Astrocyte (in vitro differentiated cells and primary cell): ENCODE measurements at regions not wholly inside any gene's neighbourhood (a gene's known extent, or its start where the extent isn't known, plus 50 kb on each side); places are given as distances from the start of the nearest gene placed in this dataset.

ENCODE experiments used
- DNase-seq: peaks from one replicate; pipeline ENCODE4 v3.0.0-alpha.2; 2010; ENCODE audit warnings: low read depth
- FAIRE-seq: peaks from 2 replicates; lab custom pipeline; 2011; peaks lifted over from hg19 to GRCh38; lab: Jason Lieb, UNC
- H2AFZ ChIP-seq: 2 replicates; pipeline ENCODE4 v1.6.0; 2012; ENCODE audit warnings: low read depth, low read length, inconsistent platforms
- H3K27ac ChIP-seq: 2 replicates; pipeline ENCODE4 v1.5.1; 2011; ENCODE audit warnings: low read depth, low read length, inconsistent platforms
- H3K27me3 ChIP-seq: 2 replicates; pipeline ENCODE4 v1.6.0; 2011; ENCODE audit warnings: low read length, inconsistent platforms; ENCODE audit not compliant: insufficient read depth
- H3K36me3 ChIP-seq: 2 replicates; pipeline ENCODE4 v1.5.1; 2011; ENCODE audit warnings: low read length, inconsistent platforms; ENCODE audit not compliant: insufficient read depth
- H3K4me1 ChIP-seq: 2 replicates; pipeline ENCODE4 v1.5.1; 2011; ENCODE audit warnings: low read length, inconsistent platforms; ENCODE audit not compliant: insufficient read depth
- H3K4me2 ChIP-seq: 2 replicates; pipeline ENCODE4 v1.6.0; 2012; ENCODE audit warnings: low read length, inconsistent platforms
- H3K4me3 ChIP-seq: 2 replicates; pipeline ENCODE4 v1.5.1; 2011; ENCODE audit warnings: low read depth, mild to moderate bottlenecking, low read length, inconsistent platforms; ENCODE audit not compliant: insufficient read depth
- H3K79me2 ChIP-seq: 2 replicates; pipeline ENCODE4 v1.6.0; 2012; ENCODE audit warnings: mild to moderate bottlenecking, low read length, inconsistent platforms; ENCODE audit not compliant: insufficient read depth
- H3K9ac ChIP-seq: 2 replicates; pipeline ENCODE4 v1.6.0; 2012; ENCODE audit warnings: mild to moderate bottlenecking, low read length, inconsistent platforms
- H3K9me3 ChIP-seq: 2 replicates; pipeline ENCODE4 v1.5.1; 2012; ENCODE audit warnings: low read depth, mild to moderate bottlenecking, low read length, inconsistent platforms; ENCODE audit not compliant: insufficient read depth
- H4K20me1 ChIP-seq: 2 replicates; pipeline ENCODE4 v1.6.0; 2012; ENCODE audit warnings: low read length, inconsistent platforms; ENCODE audit not compliant: insufficient read depth
- H3K27ac Mint-ChIP-seq: one replicate; pipeline ENCODE4 v1.8.0; 2021; ENCODE audit warnings: mild to moderate bottlenecking, mixed read lengths; ENCODE audit not compliant: unreplicated experiment
- H3K27me3 Mint-ChIP-seq: one replicate; pipeline ENCODE4 v1.8.0; 2021; ENCODE audit warnings: low read depth, mixed read lengths; ENCODE audit not compliant: unreplicated experiment
- H3K36me3 Mint-ChIP-seq: one replicate; pipeline ENCODE4 v1.8.0; 2021; ENCODE audit warnings: low read depth, mixed read lengths; ENCODE audit not compliant: unreplicated experiment
- H3K4me1 Mint-ChIP-seq: one replicate; pipeline ENCODE4 v1.8.0; 2021; ENCODE audit warnings: low read depth, mixed read lengths; ENCODE audit not compliant: unreplicated experiment
- H3K4me3 Mint-ChIP-seq: one replicate; pipeline ENCODE4 v1.8.0; 2021; ENCODE audit warnings: mild to moderate bottlenecking, moderate library complexity, mixed read lengths; ENCODE audit not compliant: unreplicated experiment
- H3K9me3 Mint-ChIP-seq: one replicate; pipeline ENCODE4 v1.8.0; 2021; ENCODE audit warnings: mild to moderate bottlenecking, mixed read lengths; ENCODE audit not compliant: unreplicated experiment
- EZH2 ChIP-seq: IDR thresholded peaks from 2 replicates; pipeline ENCODE4 v1.6.1; 2012; ENCODE audit warnings: mild to moderate bottlenecking, low read length, inconsistent platforms; ENCODE audit not compliant: insufficient read depth
- TF ChIP-seq, protein P1 (sequence below): IDR thresholded peaks from 2 replicates; pipeline ENCODE4 v1.5.1; 2011; ENCODE audit warnings: low read depth, mild to moderate bottlenecking, inconsistent platforms, low read length, moderate library complexity; ENCODE audit not compliant: insufficient read depth

GRCh38 chr10:130655313-130656186 lies 519.4 kb downstream of the GLRX3 start:
- no peak overlapping the region for H2AFZ ChIP-seq
- DNase-seq (no peak), FAIRE-seq (no peak)
- Mint-ChIP-seq H3K4me1 (no peaks in the 10 kb centered on the region), H3K4me3 (no peak overlapping the region), H3K36me3 (no peaks in the 10 kb centered on the region), H3K27ac (no peak overlapping the region), H3K9me3 (peaks cover 10% of the 10 kb centered on the region), H3K27me3 (no peaks in the 10 kb centered on the region)
- TF ChIP-seq, protein P1, sequence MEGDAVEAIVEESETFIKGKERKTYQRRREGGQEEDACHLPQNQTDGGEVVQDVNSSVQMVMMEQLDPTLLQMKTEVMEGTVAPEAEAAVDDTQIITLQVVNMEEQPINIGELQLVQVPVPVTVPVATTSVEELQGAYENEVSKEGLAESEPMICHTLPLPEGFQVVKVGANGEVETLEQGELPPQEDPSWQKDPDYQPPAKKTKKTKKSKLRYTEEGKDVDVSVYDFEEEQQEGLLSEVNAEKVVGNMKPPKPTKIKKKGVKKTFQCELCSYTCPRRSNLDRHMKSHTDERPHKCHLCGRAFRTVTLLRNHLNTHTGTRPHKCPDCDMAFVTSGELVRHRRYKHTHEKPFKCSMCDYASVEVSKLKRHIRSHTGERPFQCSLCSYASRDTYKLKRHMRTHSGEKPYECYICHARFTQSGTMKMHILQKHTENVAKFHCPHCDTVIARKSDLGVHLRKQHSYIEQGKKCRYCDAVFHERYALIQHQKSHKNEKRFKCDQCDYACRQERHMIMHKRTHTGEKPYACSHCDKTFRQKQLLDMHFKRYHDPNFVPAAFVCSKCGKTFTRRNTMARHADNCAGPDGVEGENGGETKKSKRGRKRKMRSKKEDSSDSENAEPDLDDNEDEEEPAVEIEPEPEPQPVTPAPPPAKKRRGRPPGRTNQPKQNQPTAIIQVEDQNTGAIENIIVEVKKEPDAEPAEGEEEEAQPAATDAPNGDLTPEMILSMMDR, result no peak
- TF ChIP-seq EZH2, result no peak
- no peaks in the 10 kb centered on the region for H3K27me3 ChIP-seq
- no peaks in the 10 kb centered on the region for H3K79me2 ChIP-seq
- no peak overlapping the region for H3K27ac ChIP-seq
- H3K4me1 ChIP-seq, result no peaks in the 10 kb centered on the region
- no peak overlapping the region for H3K9ac ChIP-seq
- peaks cover 12% of the 10 kb centered on the region for H3K9me3 ChIP-seq
- H3K4me3 ChIP-seq, result no peak overlapping the region
- H3K4me2 ChIP-seq, result no peak overlapping the region
- no peaks in the 10 kb centered on the region for H3K36me3 ChIP-seq
- H4K20me1 ChIP-seq, result no peaks in the 10 kb centered on the region

- FAIRE-seq (no peak), DNase-seq (no peak)
- no peaks in the 10 kb centered on the region for H3K4me1 ChIP-seq
- no peaks in the 10 kb centered on the region for H4K20me1 ChIP-seq
- Mint-ChIP-seq H3K9me3 (peaks cover 10% of the 10 kb centered on the region), H3K4me1 (no peaks in the 10 kb centered on the region), H3K27me3 (no peaks in the 10 kb centered on the region), H3K36me3 (no peaks in the 10 kb centered on the region), H3K27ac (no peak overlapping the region), H3K4me3 (no peak overlapping the region)
- H3K9ac ChIP-seq, result no peak overlapping the region
- H3K79me2 ChIP-seq, result no peaks in the 10 kb centered on the region
- H2AFZ ChIP-seq, result no peak overlapping the region
- no peaks in the 10 kb centered on the region for H3K27me3 ChIP-seq
- no peak overlapping the region for H3K27ac ChIP-seq
- H3K4me2 ChIP-seq, result no peak overlapping the region
- TF ChIP-seq, protein P1, result no peak
- no peak for TF ChIP-seq EZH2
- no peak overlapping the region for H3K4me3 ChIP-seq
- H3K36me3 ChIP-seq, result no peaks in the 10 kb centered on the region
- peaks cover 16% of the 10 kb centered on the region for H3K9me3 ChIP-seq
Observed at GRCh38 chr10:130656187-130656575, 520.0 kb downstream of the GLRX3 start.

DNA sequence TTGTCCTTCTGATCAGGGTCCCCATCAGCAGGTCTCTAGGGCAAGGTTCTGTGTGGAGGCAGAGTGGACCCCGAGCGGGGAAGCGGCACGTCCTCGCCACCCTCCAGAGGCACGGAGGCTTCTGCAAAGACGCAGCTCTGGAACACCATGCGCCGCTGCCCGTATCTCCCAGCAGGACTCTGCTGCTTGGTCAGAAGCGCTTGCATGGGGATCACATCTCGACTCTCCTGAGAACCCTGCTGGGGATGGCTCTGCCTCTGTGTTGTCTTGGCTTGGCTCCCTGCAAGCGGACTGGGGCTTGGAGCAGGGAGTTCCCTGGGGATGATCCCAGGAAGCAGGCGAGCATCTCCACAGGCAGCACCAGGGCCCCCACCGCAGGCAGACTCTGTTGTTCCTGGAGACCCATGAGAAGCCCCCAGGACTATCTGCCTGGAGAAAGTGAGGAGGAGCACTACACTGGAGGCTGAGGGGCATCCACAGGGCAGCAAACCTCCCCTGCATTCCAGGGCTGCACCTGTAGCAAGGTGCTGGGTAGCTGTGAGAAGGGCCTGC lies 520.5 kb downstream of the GLRX3 start:
- H3K4me3 ChIP-seq, result no peak overlapping the region
- no peaks in the 10 kb centered on the region for H3K4me1 Mint-ChIP-seq
- no peaks in the 10 kb centered on the region for H3K4me1 ChIP-seq
- FAIRE-seq, result no peak
- no peaks in the 10 kb centered on the region for H3K27me3 ChIP-seq
- no peak overlapping the region for H3K4me2 ChIP-seq
- no peak overlapping the region for H3K9ac ChIP-seq
- DNase-seq, result no peak
- H3K9me3 ChIP-seq, result peaks cover 16% of the 10 kb centered on the region
- no peaks in the 10 kb centered on the region for H3K36me3 ChIP-seq
- no peak for TF ChIP-seq EZH2
- TF ChIP-seq, protein P1, result no peak
- no peak overlapping the region for H3K4me3 Mint-ChIP-seq
- H3K79me2 ChIP-seq, result no peaks in the 10 kb centered on the region
- peaks cover 10% of the 10 kb centered on the region for H3K9me3 Mint-ChIP-seq
- H3K36me3 Mint-ChIP-seq, result no peaks in the 10 kb centered on the region
- H3K27ac ChIP-seq, result no peak overlapping the region
- no peak overlapping the region for H2AFZ ChIP-seq
- no peaks in the 10 kb centered on the region for H4K20me1 ChIP-seq
- no peak overlapping the region for H3K27ac Mint-ChIP-seq
- no peaks in the 10 kb centered on the region for H3K27me3 Mint-ChIP-seq
